Osteoblast (primary cell): ENCODE measurements at regions not wholly inside any gene's neighbourhood (a gene's known extent, or its start where the extent isn't known, plus 50 kb on each side); places are given as distances from the start of the nearest gene placed in this dataset.

Experiments used
- DNase-seq: peaks from one replicate; pipeline ENCODE4 v3.0.0; 2011; ENCODE audit warnings: low spot score, mixed read lengths; ENCODE audit not compliant: insufficient read length; ENCODE audit errors: missing footprints
- H2AFZ ChIP-seq: 2 replicates; pipeline ENCODE4 v1.6.0; 2011; ENCODE audit warnings: mild to moderate bottlenecking, low read length
- H3K27ac ChIP-seq: 2 replicates; pipeline ENCODE4 v1.5.1; 2011; ENCODE audit warnings: mild to moderate bottlenecking, low read depth, low read length, moderate library complexity
- H3K27me3 ChIP-seq: 2 replicates; pipeline ENCODE4 v1.6.0; 2012; ENCODE audit warnings: mild to moderate bottlenecking, control low read depth, inconsistent platforms, low read length, moderate library complexity; ENCODE audit not compliant: insufficient read depth
- H3K36me3 ChIP-seq: 2 replicates; pipeline ENCODE4 v1.5.1; 2011; ENCODE audit warnings: mild to moderate bottlenecking, low read length, control low read depth, moderate library complexity; ENCODE audit not compliant: insufficient read depth
- H3K4me1 ChIP-seq: 2 replicates; pipeline ENCODE4 v1.5.1; 2011; ENCODE audit warnings: mild to moderate bottlenecking, low read length, control low read depth, moderate library complexity; ENCODE audit not compliant: insufficient read depth
- H3K4me2 ChIP-seq: 2 replicates; pipeline ENCODE4 v1.6.0; 2011; ENCODE audit warnings: mild to moderate bottlenecking, low read length; ENCODE audit not compliant: insufficient read depth
- H3K4me3 ChIP-seq: fragments of 200-600 bp; sonication (generic); 3 replicates; pipeline ENCODE4 v1.5.1; 2012; ENCODE audit warnings: mild to moderate bottlenecking, low read length, inconsistent platforms; ENCODE audit not compliant: insufficient read depth
- H3K79me2 ChIP-seq: 2 replicates; pipeline ENCODE4 v1.6.0; 2012; ENCODE audit warnings: mild to moderate bottlenecking, low read length, control low read depth, inconsistent platforms; ENCODE audit not compliant: insufficient read depth
- H3K9me3 ChIP-seq: 2 replicates; pipeline ENCODE4 v1.5.1; 2011; ENCODE audit warnings: low read depth, low read length, control low read depth
- H4K20me1 ChIP-seq: 2 replicates; pipeline ENCODE4 v1.6.0; 2012; ENCODE audit warnings: mild to moderate bottlenecking, low read length, control low read depth; ENCODE audit not compliant: insufficient read depth
- TF ChIP-seq, protein P1 (sequence below): IDR thresholded peaks from 2 replicates; pipeline ENCODE4 v1.5.1; 2011; ENCODE audit warnings: mild to moderate bottlenecking, low read depth, low read length, moderate library complexity; ENCODE audit errors: extremely low read depth

- H3K4me2 ChIP-seq, result no peak overlapping the region
- H4K20me1 ChIP-seq, result no peaks in the 10 kb centered on the region
- H3K36me3 ChIP-seq, result no peaks in the 10 kb centered on the region
- H3K4me3 ChIP-seq, result no peak overlapping the region
- no peak for DNase-seq
- no peaks in the 10 kb centered on the region for H3K9me3 ChIP-seq
- no peak overlapping the region for H3K27ac ChIP-seq
- no peak overlapping the region for H2AFZ ChIP-seq
- TF ChIP-seq, protein P1, sequence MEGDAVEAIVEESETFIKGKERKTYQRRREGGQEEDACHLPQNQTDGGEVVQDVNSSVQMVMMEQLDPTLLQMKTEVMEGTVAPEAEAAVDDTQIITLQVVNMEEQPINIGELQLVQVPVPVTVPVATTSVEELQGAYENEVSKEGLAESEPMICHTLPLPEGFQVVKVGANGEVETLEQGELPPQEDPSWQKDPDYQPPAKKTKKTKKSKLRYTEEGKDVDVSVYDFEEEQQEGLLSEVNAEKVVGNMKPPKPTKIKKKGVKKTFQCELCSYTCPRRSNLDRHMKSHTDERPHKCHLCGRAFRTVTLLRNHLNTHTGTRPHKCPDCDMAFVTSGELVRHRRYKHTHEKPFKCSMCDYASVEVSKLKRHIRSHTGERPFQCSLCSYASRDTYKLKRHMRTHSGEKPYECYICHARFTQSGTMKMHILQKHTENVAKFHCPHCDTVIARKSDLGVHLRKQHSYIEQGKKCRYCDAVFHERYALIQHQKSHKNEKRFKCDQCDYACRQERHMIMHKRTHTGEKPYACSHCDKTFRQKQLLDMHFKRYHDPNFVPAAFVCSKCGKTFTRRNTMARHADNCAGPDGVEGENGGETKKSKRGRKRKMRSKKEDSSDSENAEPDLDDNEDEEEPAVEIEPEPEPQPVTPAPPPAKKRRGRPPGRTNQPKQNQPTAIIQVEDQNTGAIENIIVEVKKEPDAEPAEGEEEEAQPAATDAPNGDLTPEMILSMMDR, result no peak
- peaks cover 46% of the 10 kb centered on the region for H3K27me3 ChIP-seq
- no peaks in the 10 kb centered on the region for H3K4me1 ChIP-seq
- no peaks in the 10 kb centered on the region for H3K79me2 ChIP-seq
These were observed 184.3 kb upstream of the LINGO1 start for GRCh38 chr15:77816983-77817382.

DNA sequence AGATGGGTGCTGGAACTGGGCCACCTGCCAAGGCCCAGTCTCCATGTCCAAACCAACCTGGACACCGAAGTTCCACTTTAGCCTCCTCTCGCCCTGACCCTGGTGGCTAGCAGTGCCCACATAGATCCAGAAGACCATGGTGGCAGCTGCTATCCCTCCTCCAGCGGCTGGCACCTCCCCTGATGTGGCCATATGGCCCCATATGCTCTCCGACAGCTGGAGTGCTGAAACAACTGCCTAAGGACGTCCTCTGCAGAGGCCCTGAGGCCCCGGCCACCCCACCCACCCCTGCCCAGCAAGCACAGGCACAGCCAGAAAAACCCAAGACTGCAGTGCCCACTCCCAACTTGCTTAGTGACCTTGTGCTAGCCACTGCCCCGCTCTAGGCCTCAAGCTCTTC, 182.3 kb upstream of the LINGO1 start:
- Histone ChIP-seq H2AFZ (no peak overlapping the region), H3K4me3 (no peak overlapping the region), H3K4me1 (no peaks in the 10 kb centered on the region), H3K9me3 (no peaks in the 10 kb centered on the region), H4K20me1 (no peaks in the 10 kb centered on the region), H3K79me2 (no peaks in the 10 kb centered on the region), H3K4me2 (no peak overlapping the region), H3K36me3 (no peaks in the 10 kb centered on the region), H3K27ac (no peak overlapping the region), H3K27me3 (peaks cover 27% of the 10 kb centered on the region)
- TF ChIP-seq, protein P1, result no peak
- DNase-seq, result no peak

- peaks cover 11% of the 10 kb centered on the region for H3K27me3 ChIP-seq
- TF ChIP-seq, protein P1, result no peak
- H3K9me3 ChIP-seq, result no peaks in the 10 kb centered on the region
- no peaks in the 10 kb centered on the region for H4K20me1 ChIP-seq
- H3K4me3 ChIP-seq, result no peak overlapping the region
- no peak overlapping the region for H3K4me2 ChIP-seq
- no peak overlapping the region for H2AFZ ChIP-seq
- H3K4me1 ChIP-seq, result no peaks in the 10 kb centered on the region
- DNase-seq, result no peak
- H3K36me3 ChIP-seq, result no peaks in the 10 kb centered on the region
- H3K79me2 ChIP-seq, result no peaks in the 10 kb centered on the region
- H3K27ac ChIP-seq, result no peak overlapping the region
These were observed 180.0 kb upstream of the LINGO1 start for GRCh38 chr15:77812664-77813063.

DNA sequence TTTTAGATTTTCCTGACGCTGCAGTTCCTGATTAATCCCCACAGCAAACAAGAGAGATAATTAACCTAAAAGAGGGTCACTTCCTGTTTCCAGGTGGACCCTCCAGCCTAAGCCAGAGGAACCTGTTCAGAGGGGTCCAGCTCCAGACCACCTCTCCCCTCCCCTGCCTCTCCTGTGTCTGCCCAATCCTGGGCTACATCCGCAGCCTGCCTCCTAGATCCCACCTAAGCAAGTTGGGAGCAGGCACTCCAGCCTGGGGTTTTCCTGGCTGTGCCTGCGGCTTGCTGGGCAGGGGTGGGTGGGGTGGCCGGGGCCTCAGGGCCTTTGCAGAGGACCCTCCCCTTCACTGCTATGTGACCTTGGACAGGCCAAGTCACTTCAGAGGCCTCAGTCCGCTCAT, 178.6 kb upstream of the LINGO1 start:
- Histone ChIP-seq H3K4me3 (no peak overlapping the region), H4K20me1 (no peaks in the 10 kb centered on the region), H3K9me3 (no peaks in the 10 kb centered on the region), H3K4me2 (no peak overlapping the region), H3K36me3 (no peaks in the 10 kb centered on the region), H3K27ac (no peak overlapping the region), H3K27me3 (peaks cover 4% of the 10 kb centered on the region), H3K79me2 (no peaks in the 10 kb centered on the region), H2AFZ (no peak overlapping the region), H3K4me1 (no peaks in the 10 kb centered on the region)
- no peak for DNase-seq
- TF ChIP-seq, protein P1, result no peak
